ENCODE measurements at regions not wholly inside any gene's neighbourhood (a gene's known extent, or its start where the extent isn't known, plus 50 kb on each side); places are given as distances from the start of the nearest gene placed in this dataset.

DNA sequence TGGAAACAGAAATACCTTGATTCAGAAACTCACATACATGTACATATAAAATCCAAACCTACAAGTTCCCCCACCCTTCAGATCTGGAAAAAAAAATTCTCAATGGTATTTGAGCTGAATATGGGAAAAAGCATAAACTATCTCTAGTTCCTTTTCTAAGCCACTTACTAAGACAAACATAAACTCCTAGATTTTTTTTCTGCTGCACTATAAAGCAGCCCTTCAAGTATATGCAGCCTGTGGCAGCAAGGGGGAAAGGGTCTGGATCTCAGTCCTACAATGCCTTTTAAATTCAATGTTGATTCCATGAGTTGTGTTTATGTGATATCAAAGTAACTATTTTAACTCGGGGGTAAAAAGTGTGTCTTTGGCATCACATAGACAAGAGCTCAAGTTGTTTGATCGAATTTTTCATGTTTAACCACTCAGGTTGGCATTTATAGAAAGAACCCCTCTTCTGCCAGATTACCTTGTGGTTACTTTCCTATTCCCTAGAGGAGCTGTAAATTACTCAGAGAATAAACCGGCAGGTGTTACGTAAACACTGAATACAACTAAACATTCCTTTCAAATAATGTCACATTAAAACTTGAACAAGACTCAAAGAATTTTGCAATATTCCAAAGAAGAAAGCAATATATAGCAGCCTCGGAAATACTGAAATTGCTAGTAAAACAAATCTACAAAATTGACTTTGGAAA is 91.8 kb upstream of the FER start:
- TF ChIP-seq YY1 (IDR thresholded peaks at IDR 0.05; ENCODE audit: insufficient read depth, insufficient read length): no peak
- no peak for TF ChIP-seq ZNF274 (IDR thresholded peaks at IDR 0.05; ENCODE audit: low read depth, low read length)

Data from NT2/D1 (cell line).